ENCODE measurements at regions not wholly inside any gene's neighbourhood (a gene's known extent, or its start where the extent isn't known, plus 50 kb on each side); places are given as distances from the start of the nearest gene placed in this dataset.

GRCh38 chr10:29688230-29688661, 53.5 kb upstream of the SVIL start:
- TF ChIP-seq CTCF (IDR thresholded peaks at IDR 0.05) (no peak), POLR2A (IDR thresholded peaks at IDR 0.05) (no peak)
